ENCODE measurements at regions not wholly inside any gene's neighbourhood (a gene's known extent, or its start where the extent isn't known, plus 50 kb on each side); places are given as distances from the start of the nearest gene placed in this dataset.

- TF ChIP-seq, protein P1, sequence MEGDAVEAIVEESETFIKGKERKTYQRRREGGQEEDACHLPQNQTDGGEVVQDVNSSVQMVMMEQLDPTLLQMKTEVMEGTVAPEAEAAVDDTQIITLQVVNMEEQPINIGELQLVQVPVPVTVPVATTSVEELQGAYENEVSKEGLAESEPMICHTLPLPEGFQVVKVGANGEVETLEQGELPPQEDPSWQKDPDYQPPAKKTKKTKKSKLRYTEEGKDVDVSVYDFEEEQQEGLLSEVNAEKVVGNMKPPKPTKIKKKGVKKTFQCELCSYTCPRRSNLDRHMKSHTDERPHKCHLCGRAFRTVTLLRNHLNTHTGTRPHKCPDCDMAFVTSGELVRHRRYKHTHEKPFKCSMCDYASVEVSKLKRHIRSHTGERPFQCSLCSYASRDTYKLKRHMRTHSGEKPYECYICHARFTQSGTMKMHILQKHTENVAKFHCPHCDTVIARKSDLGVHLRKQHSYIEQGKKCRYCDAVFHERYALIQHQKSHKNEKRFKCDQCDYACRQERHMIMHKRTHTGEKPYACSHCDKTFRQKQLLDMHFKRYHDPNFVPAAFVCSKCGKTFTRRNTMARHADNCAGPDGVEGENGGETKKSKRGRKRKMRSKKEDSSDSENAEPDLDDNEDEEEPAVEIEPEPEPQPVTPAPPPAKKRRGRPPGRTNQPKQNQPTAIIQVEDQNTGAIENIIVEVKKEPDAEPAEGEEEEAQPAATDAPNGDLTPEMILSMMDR (IDR thresholded peaks at IDR 0.05; ENCODE audit: low read length) = no peak
- no peak for TF ChIP-seq EZH2 (IDR thresholded peaks at IDR 0.05; ENCODE audit: borderline replicate concordance, low read length)
Observed at GRCh38 chr6:19325335-19325789, 511.8 kb upstream of the ID4 start.

Measured in OCI-LY1 (cell line).